Skin of body (tissue), 2 donors: ENCODE measurements at regions not wholly inside any gene's neighbourhood (a gene's known extent, or its start where the extent isn't known, plus 50 kb on each side); places are given as distances from the start of the nearest gene placed in this dataset. TPM values are rescaled to one million over a fixed set of nuclear protein-coding genes. Genes with fewer than 3 reads are reported as not detected.

Experiments used
- DNase-seq: peaks from one replicate; lab custom pipeline; 2025; lab: John Stamatoyannopoulos, UW
- small RNA-seq: library from RNA; depleted of rRNA; stranded (forward); fragments of <200 nt; gene quantifications from one replicate; pipeline ENCODE3, GENCODE V24; 2014; ENCODE audit warnings: low replicate concordance

GRCh38 chr10:31584098-31584631 lies 265.1 kb downstream of the ZEB1 start:
- DNase-seq: no peak

- peak; percentile 16 for DNase-seq
Observed at GRCh38 chr10:31583293-31583692, 264.3 kb downstream of the ZEB1 start.

- peak; percentile 29 for DNase-seq
Observed at GRCh38 chr10:31582365-31583052, 263.5 kb downstream of the ZEB1 start.

- no peak for DNase-seq
Observed at GRCh38 chr10:31581741-31582323, 262.8 kb downstream of the ZEB1 start.

- DNase-seq: no peak
Observed at GRCh38 chr10:31580646-31581045, 261.6 kb downstream of the ZEB1 start.

Small RNA genes in the stretch of these regions (small RNA-seq; reads per million reads assigned to genes)
- gene AL161935.2: not detected
